Dedifferentiated amniotic fluid mesenchymal stem cell (primary cell): ENCODE measurements at regions not wholly inside any gene's neighbourhood (a gene's known extent, or its start where the extent isn't known, plus 50 kb on each side); places are given as distances from the start of the nearest gene placed in this dataset.

Experiments used
- DNase-seq: peaks from one replicate; pipeline ENCODE4 v3.0.0-alpha.2; 2016; ENCODE audit errors: extremely low spot score

- peak; percentile 75 for DNase-seq
These were observed 356.3 kb upstream of the TNRC6C start for GRCh38 chr17:77602062-77602746.

- DNase-seq = no peak
These were observed 355.4 kb upstream of the TNRC6C start for GRCh38 chr17:77602883-77603640.

GRCh38 chr17:77604301-77604972, 354.1 kb upstream of the TNRC6C start:
- DNase-seq = no peak

- DNase-seq = no peak
These were observed 353.6 kb upstream of the TNRC6C start for GRCh38 chr17:77604973-77605313.

- no peak for DNase-seq
These were observed 352.2 kb upstream of the TNRC6C start for GRCh38 chr17:77606146-77606864.

- DNase-seq = no peak
These were observed 351.7 kb upstream of the TNRC6C start for GRCh38 chr17:77606865-77607210.

GRCh38 chr17:77607606-77608005, 350.9 kb upstream of the TNRC6C start:
- DNase-seq = no peak

GRCh38 chr17:77608431-77608830, 350.1 kb upstream of the TNRC6C start:
- no peak for DNase-seq

- no peak for DNase-seq
These were observed 348.7 kb upstream of the TNRC6C start for GRCh38 chr17:77609553-77610517.

GRCh38 chr17:77610518-77610893, 348.0 kb upstream of the TNRC6C start:
- no peak for DNase-seq

GRCh38 chr17:77610972-77611521, 347.5 kb upstream of the TNRC6C start:
- no peak for DNase-seq

GRCh38 chr17:77611791-77612502, 346.6 kb upstream of the TNRC6C start:
- no peak for DNase-seq

- no peak for DNase-seq
These were observed 345.3 kb upstream of the TNRC6C start for GRCh38 chr17:77613218-77613617.

- no peak for DNase-seq
These were observed 344.9 kb upstream of the TNRC6C start for GRCh38 chr17:77613627-77614026.

- DNase-seq = no peak
These were observed 342.7 kb upstream of the TNRC6C start for GRCh38 chr17:77615703-77616253.

- no peak for DNase-seq
These were observed 342.2 kb upstream of the TNRC6C start for GRCh38 chr17:77616254-77616731.

GRCh38 chr17:77617516-77617915, 341.0 kb upstream of the TNRC6C start:
- no peak for DNase-seq

GRCh38 chr17:77618173-77618572, 340.3 kb upstream of the TNRC6C start:
- no peak for DNase-seq

- DNase-seq = no peak
These were observed 339.8 kb upstream of the TNRC6C start for GRCh38 chr17:77618731-77619130.

- no peak for DNase-seq
These were observed 339.2 kb upstream of the TNRC6C start for GRCh38 chr17:77619326-77619725.
